ENCODE measurements at regions not wholly inside any gene's neighbourhood (a gene's known extent, or its start where the extent isn't known, plus 50 kb on each side); places are given as distances from the start of the nearest gene placed in this dataset.
"Not testable (repeated sequence)": the region's sequence is repeated elsewhere in the genome, so short reads cannot be mapped to it uniquely, and the experiment has no call there.

DNA sequence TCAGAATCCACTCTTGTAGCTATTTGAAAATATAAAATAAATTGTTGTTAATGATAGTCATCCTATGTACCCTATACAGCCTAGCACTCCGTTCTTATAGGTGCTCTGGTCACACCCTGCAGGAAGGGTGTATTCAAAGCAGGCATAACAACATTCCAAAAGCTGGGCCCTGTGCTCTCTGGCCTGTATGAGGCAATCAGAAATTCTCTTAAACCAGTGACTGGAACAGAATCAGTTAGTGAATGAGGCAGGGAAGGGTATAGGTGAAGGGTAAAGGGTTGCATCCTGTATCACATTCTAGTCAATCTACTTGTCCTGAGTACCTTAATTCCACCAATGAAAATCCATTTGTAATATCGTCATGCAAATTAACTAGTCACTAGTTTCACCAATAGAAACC is 154.5 kb upstream of the ZNF217 start:
- DNase-seq (ENCODE audit: low read depth in 2 of 2), result no peak

DNA sequence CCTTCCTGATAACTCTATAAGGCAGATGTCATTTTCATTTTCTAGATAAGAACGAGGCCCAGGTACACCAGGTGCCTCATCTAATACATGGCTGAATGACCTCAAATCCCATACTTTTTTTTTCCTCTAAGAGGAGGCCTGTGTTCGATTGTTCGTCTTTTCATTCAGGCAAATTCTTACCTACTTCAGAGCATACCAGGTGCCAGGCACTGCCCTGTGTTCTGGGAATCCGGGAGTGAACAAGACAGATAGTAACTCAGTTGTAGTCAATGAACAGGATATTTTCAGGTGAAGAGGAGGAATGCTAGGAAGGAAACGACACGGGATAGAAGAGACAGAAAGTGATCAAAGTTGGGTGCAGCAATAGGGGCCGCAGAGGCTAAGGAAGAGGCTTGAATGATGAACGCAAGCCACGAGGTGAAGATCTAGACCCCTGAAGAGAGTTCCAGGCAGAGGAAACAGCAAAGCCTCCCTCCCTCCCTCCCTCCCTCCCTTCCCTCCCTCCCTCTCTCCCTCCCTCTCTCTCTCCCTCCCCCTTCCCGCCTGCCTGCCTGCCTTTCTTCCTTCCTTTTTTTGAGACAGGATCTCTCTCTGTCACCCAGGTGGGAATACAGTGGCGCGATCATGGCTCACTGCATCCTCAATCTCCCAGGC is 150.1 kb upstream of the ZNF217 start:
- no peak for DNase-seq (ENCODE audit: low read depth in 2 of 2)

DNA sequence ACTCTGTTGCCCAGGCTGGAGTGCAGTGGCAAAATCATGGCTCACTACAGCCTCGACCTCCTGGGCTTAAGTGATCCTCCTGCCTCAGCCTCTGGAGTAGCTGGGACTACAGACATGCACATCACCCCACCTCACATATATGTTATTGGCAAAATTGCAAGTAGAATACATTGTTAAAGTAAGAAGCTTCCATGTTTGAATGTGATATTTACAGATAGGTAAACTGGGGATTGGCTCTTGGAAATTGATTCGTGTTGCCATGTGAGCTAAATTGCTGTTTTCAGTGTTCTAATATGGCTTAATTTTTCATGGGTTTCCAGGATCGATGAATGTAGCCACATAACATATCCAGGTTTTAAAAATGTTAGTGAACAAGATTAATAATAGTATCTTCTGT is 149.0 kb upstream of the ZNF217 start:
- DNase-seq (ENCODE audit: low read depth in 2 of 2), result no peak

DNA sequence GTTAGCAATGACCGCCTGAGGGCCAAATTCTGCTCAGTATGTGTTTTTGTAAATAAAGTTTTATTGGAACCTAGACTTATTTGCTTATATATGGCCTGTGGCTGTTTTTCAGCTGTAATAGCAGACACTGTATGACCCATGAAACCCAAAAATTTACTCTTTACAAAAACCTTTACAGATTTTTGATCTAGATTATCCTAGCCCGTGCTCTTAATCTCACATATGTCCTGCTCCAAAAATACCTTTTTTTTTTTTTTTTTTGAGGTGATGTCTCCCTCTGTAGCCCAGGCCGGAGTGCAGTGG is 148.0 kb upstream of the ZNF217 start:
- no peak for DNase-seq (ENCODE audit: low read depth in 2 of 2)

- DNase-seq (ENCODE audit: low read depth in 2 of 2), result no peak
Observed at GRCh38 chr20:53739799-53740785, 146.5 kb upstream of the ZNF217 start.

DNA sequence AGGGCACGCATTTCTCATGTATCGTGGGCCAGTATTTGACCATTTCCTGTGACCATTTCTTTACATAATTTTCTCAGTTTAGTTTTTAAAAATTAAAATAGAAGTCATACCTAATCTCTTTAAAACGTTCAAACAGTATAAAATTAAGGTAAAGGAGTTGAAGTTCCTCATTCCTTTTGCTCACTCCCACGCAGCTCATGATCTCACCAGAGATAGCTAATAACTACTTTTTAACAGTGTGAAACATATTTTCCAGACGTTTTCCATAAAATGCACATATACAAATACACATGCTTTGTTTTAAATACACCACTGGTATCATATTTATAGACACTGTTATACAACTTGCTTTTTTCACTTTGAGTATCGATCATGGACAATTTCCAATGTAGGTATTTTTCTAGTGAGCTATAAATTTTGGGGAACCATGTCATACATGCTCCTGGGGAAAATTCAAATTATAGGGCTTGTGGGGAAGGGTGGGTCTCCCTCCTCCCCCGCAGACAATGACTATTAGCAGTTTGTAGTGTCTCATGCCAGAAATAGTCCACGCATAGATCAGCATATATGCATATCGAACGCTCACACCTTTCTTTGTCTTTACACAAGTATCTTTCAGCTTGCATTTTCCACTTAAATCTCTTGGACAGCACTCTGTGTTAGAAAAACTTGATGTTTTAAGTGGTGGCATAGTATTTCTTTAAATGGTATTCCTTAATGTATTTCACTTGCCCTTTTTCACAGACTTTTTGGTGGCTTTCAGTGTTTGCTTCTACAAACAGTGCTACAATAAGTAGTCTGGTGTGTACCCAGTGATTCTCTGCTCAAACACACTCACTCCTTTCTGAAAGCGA is 145.5 kb upstream of the ZNF217 start:
- DNase-seq (ENCODE audit: low read depth in 2 of 2), result no peak

DNA sequence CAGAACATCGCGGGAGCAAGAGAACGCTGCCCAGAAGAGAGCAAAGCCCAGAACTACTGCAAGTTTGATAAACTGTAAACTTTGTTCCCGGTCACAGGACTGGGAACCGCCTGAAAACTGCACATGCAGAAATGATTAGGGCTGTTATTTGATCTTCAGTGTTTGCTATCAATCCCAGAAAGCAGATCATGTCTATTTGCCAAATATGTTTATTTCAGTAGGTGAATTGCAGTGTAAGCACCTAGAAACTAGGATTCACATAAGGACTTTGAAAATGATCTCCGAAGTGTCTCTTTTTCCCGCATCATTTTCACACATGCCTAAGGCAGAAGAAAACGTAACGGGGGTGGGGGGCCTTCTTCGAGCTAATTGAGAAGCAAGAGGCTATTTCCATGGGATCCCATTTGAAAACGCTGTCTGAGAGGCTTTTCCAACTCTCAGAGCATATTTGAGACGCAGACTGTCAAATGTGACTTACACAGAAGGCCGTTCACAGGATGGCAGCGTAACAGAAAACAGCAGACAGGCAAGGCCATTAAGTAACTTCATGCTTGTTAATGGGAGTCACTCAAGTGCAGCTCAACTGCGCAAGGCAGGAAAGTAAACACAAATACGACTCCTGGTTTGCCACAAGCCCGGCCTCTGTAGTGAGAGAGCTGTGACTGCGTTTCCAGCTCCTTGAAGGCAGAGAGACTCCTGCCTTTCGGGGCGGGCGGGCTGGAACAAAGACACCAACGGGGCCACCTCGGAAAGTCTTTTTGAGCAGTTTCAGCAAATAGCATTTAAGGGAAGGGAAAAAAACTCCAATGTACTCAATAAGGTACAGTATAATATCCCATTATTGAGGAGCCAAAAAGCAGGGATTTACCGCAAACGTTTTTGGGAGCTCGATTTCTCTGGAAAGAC is 144.7 kb upstream of the ZNF217 start:
- no peak for DNase-seq (ENCODE audit: low read depth in 2 of 2)

DNA sequence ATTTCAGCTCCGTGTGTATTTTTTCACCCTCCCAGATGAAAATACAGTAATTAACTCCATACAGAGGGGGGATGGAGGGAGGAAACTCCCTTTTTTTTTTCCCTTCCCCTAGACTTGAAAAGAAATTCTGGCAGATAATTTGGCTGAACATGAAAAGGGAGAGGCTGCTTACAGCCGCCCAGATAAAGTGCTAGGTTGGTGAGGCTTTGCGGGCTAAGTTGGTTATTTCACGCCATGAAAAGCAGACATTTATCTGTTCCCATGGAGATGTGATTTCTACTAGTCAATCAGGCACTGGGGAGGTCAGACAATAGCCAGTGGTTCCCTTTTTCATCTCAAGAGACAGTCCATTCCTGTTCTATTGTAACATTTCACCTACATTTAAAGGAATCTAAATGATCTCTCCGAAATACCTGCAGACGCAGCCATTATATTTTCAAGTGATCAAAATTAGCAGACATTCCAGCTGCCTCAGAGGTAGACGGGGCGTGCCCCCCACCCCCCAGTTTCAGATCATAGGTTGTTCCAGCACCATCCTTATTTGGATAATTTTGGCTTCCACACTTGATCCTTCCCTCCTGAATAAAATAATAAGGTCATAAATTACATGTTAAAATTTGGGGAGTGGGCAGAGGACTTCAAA is 143.9 kb upstream of the ZNF217 start:
- no peak for DNase-seq (ENCODE audit: low read depth in 2 of 2)

- DNase-seq (ENCODE audit: low read depth in 2 of 2), result no peak
Observed at GRCh38 chr20:53736757-53737395, 143.2 kb upstream of the ZNF217 start.

DNA sequence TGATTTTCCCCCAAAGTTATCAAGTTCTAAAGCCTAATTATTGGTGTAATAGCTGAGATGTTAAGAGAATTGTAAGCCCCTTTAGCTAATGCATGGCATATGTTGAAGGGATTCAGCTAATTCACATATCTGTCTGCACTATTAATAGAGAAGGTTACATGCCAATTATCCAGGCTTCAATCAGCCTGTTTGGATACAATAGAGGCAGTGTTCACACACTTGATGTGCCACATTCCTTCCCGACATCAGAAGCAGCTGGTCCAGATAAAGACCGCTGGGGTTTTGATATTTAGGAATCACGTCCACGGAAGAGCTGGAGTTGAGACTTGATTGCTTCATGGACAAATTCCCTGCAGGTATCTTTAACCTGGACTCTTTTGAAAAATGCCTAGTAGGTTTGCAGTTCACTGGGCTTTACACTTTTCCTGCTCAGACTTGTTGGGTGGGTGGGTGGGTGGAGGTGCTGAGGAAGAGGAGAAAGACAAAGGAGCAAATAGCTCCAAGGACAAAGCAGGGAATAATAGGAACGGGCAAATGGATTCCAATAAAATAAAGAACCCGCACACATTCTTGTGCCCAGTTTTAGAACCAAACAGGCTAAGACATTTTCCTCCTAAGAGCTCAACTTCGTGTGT is 142.6 kb upstream of the ZNF217 start:
- DNase-seq (ENCODE audit: low read depth in 2 of 2), result no peak

GRCh38 chr20:53735536-53736050 is 142.0 kb upstream of the ZNF217 start:
- DNase-seq (ENCODE audit: low read depth in 2 of 2), result no peak

- no peak for DNase-seq (ENCODE audit: low read depth in 2 of 2)
Observed at GRCh38 chr20:53734006-53734688, 140.5 kb upstream of the ZNF217 start.

GRCh38 chr20:53731595-53731994 is 138.0 kb upstream of the ZNF217 start:
- DNase-seq (ENCODE audit: low read depth in 2 of 2), result no peak

GRCh38 chr20:53728359-53728758 is 134.7 kb upstream of the ZNF217 start:
- no peak for DNase-seq (ENCODE audit: low read depth in 2 of 2)

DNA sequence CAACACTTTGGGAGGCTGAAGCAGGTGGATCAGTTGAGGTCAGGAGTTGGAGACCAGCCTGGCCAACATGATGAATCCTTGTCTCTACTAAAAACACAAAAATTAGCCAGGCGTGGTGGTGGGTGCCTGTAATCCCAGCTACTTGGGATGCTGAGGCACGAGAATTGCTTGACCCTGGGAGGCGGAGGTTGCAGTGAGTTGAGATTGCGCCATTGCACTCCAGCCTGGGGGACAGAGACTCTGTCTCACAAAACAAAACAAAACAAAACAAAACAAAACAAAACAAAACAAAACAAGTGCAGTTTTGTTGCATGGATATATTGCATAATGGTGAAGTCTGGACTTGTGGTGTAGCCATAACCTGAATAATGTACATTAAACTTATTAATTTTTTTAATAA is 133.6 kb upstream of the ZNF217 start:
- DNase-seq (ENCODE audit: low read depth in 2 of 2), result not testable (repeated sequence)

GRCh38 chr20:53725575-53725970 is 131.9 kb upstream of the ZNF217 start:
- no peak for DNase-seq (ENCODE audit: low read depth in 2 of 2)

- no peak for DNase-seq (ENCODE audit: low read depth in 2 of 2)
Observed at GRCh38 chr20:53723621-53724020, 130.0 kb upstream of the ZNF217 start.

DNA sequence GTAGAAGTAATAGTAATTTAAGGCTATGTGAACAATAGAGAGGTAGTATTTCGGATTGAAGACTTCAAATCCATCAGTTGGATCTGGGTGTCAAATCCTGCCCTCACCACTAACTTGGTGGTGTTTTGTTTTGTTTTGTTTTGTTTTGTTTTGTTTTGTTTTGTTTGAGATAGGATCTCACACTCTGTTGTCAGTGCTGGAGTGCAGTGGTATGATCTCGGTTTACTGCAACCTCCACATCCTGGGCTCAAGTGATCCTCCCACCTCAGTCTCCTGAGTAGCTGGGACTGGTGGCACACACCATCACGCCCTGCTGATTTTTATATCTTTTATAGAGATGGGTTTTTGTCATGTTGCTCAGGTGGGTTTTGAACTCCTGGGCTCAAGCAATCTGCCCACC is 129.4 kb upstream of the ZNF217 start:
- no peak for DNase-seq (ENCODE audit: low read depth in 2 of 2)

DNA sequence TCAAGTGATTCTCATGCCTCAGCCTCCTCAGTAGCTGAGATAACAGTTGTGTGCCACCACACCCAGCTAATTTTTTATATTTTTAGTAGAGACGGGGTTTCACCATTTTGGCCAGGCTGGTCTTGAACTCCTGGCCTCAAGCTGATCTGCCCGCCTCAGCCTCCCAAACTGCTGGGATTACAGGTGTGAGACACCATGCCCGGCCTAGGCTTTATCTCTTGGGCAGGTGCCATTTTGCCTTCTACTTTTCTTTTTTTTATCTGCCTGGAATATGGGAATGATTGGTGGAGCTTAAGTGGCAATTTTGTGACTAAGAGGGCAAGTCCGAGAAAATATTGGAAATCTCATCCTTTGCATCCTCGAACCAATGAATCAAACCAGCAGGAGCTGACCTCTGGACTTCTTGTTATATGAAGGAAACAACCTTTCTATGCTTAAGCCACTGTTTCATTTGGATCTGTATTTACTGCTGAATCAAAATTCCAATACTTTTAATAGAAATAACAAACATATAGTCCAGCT is 128.9 kb upstream of the ZNF217 start:
- no peak for DNase-seq (ENCODE audit: low read depth in 2 of 2)
